WI38 (cell line): ENCODE measurements at regions not wholly inside any gene's neighbourhood (a gene's known extent, or its start where the extent isn't known, plus 50 kb on each side); places are given as distances from the start of the nearest gene placed in this dataset.

ENCODE experiments used
- H3K4me3 ChIP-seq: 2 replicates; pipeline ENCODE4 v1.5.1; 2011; ENCODE audit warnings: low read depth, mild to moderate bottlenecking, control low read depth, low read length
- CTCF ChIP-seq: IDR thresholded peaks from 2 replicates; pipeline ENCODE4 v1.5.1; 2012; ENCODE audit warnings: low read depth, mild to moderate bottlenecking, control low read depth, low read length

- no peak for TF ChIP-seq CTCF
- H3K4me3 ChIP-seq: no peak overlapping the region
These were observed 137.5 kb downstream of the FOXA2 start for GRCh38 chr20:22446613-22447446.

- TF ChIP-seq CTCF: no peak
- H3K4me3 ChIP-seq: no peak overlapping the region
These were observed 142.1 kb downstream of the FOXA2 start for GRCh38 chr20:22442318-22442717.

- H3K4me3 ChIP-seq: no peak overlapping the region
- no peak for TF ChIP-seq CTCF
These were observed 145.4 kb downstream of the FOXA2 start for GRCh38 chr20:22438926-22439325.

DNA sequence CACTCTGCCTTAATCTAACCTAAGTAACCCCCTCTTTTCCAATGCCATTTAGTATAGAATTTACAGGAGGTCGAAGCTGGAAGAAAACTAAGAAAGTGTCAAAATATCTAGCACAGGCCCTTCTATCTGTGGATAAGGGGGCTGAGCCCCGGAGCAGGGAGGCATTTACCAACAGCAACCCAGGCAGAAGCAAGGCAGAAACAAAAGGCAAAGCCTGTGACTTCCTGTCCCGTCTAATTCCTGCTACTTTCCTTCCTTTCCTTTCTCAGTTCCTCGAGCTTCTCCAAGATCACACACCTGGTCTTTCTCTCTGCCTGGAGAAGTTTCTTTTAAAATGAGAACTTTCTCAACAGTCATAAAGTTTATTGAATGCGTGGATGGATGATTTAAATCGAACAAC lies 146.0 kb downstream of the FOXA2 start:
- no peak overlapping the region for H3K4me3 ChIP-seq
- TF ChIP-seq CTCF: no peak

DNA sequence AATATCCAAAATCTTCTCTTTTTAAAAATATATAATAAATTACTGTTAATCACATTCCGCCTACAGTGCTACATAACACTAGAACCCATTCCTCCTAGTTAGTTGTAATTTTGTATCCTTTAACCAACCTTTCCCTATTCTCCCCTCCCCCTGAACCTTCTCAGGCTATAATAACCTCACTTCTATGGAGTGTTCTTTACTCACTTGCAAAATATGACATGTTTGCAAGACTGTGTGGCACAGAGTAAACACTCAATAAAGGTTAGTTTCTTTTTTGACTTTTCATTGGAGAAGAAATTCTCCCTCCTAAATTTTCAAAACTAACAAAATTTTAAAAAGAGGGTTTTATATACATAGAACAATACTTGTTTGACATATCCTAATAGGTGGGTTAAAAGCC lies 147.0 kb downstream of the FOXA2 start:
- no peak for TF ChIP-seq CTCF
- no peak overlapping the region for H3K4me3 ChIP-seq

GRCh38 chr20:22431419-22431818 lies 153.0 kb downstream of the FOXA2 start:
- no peak for TF ChIP-seq CTCF
- no peak overlapping the region for H3K4me3 ChIP-seq

GRCh38 chr20:22430746-22431168 lies 153.6 kb downstream of the FOXA2 start:
- TF ChIP-seq CTCF: no peak
- no peak overlapping the region for H3K4me3 ChIP-seq
